Suprapubic skin (tissue), 3 donors: ENCODE measurements at regions not wholly inside any gene's neighbourhood (a gene's known extent, or its start where the extent isn't known, plus 50 kb on each side); places are given as distances from the start of the nearest gene placed in this dataset.

ENCODE experiments used
- POLR2A ChIP-seq, 2 donors: fragments of 450-650 bp; IDR thresholded peaks; one replicate each; pipeline ENCODE4 v1.6.1; 2017; ENCODE audit warnings: antibody characterized with exemption in 2 of 2, mild to moderate bottlenecking in 2 of 2, moderate library complexity in 2 of 2
- TF ChIP-seq, protein P1 (sequence below), 2 donors: fragments of 200-600 bp in 1 of 2; fragments of 450-650 bp in 1 of 2; sonication (generic) in 1 of 2; IDR thresholded peaks; one replicate each; pipeline ENCODE4 v1.5.1; 2016 to 2019; ENCODE audit warnings: antibody characterized with exemption in 2 of 2, mild to moderate bottlenecking in 1 of 2, moderate library complexity in 1 of 2

GRCh38 chr13:70619936-70620335, 511.7 kb upstream of the KLHL1 start:
- TF ChIP-seq, protein P1, sequence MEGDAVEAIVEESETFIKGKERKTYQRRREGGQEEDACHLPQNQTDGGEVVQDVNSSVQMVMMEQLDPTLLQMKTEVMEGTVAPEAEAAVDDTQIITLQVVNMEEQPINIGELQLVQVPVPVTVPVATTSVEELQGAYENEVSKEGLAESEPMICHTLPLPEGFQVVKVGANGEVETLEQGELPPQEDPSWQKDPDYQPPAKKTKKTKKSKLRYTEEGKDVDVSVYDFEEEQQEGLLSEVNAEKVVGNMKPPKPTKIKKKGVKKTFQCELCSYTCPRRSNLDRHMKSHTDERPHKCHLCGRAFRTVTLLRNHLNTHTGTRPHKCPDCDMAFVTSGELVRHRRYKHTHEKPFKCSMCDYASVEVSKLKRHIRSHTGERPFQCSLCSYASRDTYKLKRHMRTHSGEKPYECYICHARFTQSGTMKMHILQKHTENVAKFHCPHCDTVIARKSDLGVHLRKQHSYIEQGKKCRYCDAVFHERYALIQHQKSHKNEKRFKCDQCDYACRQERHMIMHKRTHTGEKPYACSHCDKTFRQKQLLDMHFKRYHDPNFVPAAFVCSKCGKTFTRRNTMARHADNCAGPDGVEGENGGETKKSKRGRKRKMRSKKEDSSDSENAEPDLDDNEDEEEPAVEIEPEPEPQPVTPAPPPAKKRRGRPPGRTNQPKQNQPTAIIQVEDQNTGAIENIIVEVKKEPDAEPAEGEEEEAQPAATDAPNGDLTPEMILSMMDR (IDR thresholded peaks at IDR 0.05), result no peak
- TF ChIP-seq POLR2A (IDR thresholded peaks at IDR 0.05), result no peak
